H1 (cell line): ENCODE measurements at regions not wholly inside any gene's neighbourhood (a gene's known extent, or its start where the extent isn't known, plus 50 kb on each side); places are given as distances from the start of the nearest gene placed in this dataset.

Source experiments
- EP300 ChIP-seq, 2 experiments: IDR thresholded peaks; 1 replicate in 1 of 2; 2 replicates in 1 of 2; pipeline ENCODE4 v1.6.1; 2011 to 2012; ENCODE audit warnings: low read depth in 2 of 2, low read length in 2 of 2, mild to moderate bottlenecking in 2 of 2, borderline replicate concordance in 1 of 2, inconsistent platforms in 1 of 2, moderate library complexity in 1 of 2
- POLR2A ChIP-seq, 2 experiments: IDR thresholded peaks; 1 replicate in 1 of 2; 2 replicates in 1 of 2; pipeline ENCODE4 v1.6.1; 2011; ENCODE audit warnings: low read depth in 2 of 2, low read length in 2 of 2, mild to moderate bottlenecking in 2 of 2; ENCODE audit errors: control extremely low read depth in 1 of 2
- RXRA ChIP-seq: IDR thresholded peaks from 2 replicates; pipeline ENCODE4 v1.6.1; 2011; ENCODE audit warnings: low read depth, mild to moderate bottlenecking, low read length, moderate library complexity; ENCODE audit not compliant: insufficient read depth
- SIN3A ChIP-seq, 2 experiments: IDR thresholded peaks in 1 of 2; conservative IDR thresholded peaks in 1 of 2; 2 replicates each; pipeline ENCODE4 v1.6.1; 2011 to 2012; ENCODE audit warnings: low read length in 2 of 2, improper control_type of control experiment in 1 of 2, low read depth in 1 of 2, mild to moderate bottlenecking in 1 of 2
- SIX5 ChIP-seq: IDR thresholded peaks from 2 replicates; pipeline ENCODE4 v1.6.1; 2011; ENCODE audit warnings: mild to moderate bottlenecking, low read depth, low read length
- SP4 ChIP-seq: IDR thresholded peaks from 2 replicates; pipeline ENCODE4 v1.6.1; 2012; ENCODE audit warnings: low read length, inconsistent platforms
- SRF ChIP-seq: IDR thresholded peaks from 2 replicates; pipeline ENCODE4 v1.6.1; 2011; ENCODE audit warnings: mild to moderate bottlenecking, low read depth, low read length, moderate library complexity
- SUZ12 ChIP-seq: fragments of 200-600 bp; sonication (generic); IDR thresholded peaks from 2 replicates; pipeline ENCODE4 v1.6.1; 2012; ENCODE audit warnings: mild to moderate bottlenecking, inconsistent platforms, low read length, moderate library complexity, mixed read lengths
- TCF12 ChIP-seq: IDR thresholded peaks from 2 replicates; pipeline ENCODE4 v1.6.1; 2011; ENCODE audit warnings: low read depth, mild to moderate bottlenecking, low read length
- YY1 ChIP-seq: IDR thresholded peaks from 2 replicates; pipeline ENCODE4 v1.6.1; 2011; ENCODE audit warnings: low read depth, mild to moderate bottlenecking, low read length
- TF ChIP-seq, protein P1 (sequence below): fragments of 300-600 bp; sonication (generic); IDR thresholded peaks from 2 replicates; pipeline ENCODE4 v1.7.1; 2012; ENCODE audit warnings: low read length, moderate library complexity, mild to moderate bottlenecking, inconsistent platforms; ENCODE audit not compliant: insufficient replicate concordance
- TF ChIP-seq, protein P2 (sequence below): IDR thresholded peaks from 2 replicates; pipeline ENCODE4 v1.6.1; 2011; ENCODE audit warnings: low read length, improper control_type of control experiment

- TF ChIP-seq, protein P1, sequence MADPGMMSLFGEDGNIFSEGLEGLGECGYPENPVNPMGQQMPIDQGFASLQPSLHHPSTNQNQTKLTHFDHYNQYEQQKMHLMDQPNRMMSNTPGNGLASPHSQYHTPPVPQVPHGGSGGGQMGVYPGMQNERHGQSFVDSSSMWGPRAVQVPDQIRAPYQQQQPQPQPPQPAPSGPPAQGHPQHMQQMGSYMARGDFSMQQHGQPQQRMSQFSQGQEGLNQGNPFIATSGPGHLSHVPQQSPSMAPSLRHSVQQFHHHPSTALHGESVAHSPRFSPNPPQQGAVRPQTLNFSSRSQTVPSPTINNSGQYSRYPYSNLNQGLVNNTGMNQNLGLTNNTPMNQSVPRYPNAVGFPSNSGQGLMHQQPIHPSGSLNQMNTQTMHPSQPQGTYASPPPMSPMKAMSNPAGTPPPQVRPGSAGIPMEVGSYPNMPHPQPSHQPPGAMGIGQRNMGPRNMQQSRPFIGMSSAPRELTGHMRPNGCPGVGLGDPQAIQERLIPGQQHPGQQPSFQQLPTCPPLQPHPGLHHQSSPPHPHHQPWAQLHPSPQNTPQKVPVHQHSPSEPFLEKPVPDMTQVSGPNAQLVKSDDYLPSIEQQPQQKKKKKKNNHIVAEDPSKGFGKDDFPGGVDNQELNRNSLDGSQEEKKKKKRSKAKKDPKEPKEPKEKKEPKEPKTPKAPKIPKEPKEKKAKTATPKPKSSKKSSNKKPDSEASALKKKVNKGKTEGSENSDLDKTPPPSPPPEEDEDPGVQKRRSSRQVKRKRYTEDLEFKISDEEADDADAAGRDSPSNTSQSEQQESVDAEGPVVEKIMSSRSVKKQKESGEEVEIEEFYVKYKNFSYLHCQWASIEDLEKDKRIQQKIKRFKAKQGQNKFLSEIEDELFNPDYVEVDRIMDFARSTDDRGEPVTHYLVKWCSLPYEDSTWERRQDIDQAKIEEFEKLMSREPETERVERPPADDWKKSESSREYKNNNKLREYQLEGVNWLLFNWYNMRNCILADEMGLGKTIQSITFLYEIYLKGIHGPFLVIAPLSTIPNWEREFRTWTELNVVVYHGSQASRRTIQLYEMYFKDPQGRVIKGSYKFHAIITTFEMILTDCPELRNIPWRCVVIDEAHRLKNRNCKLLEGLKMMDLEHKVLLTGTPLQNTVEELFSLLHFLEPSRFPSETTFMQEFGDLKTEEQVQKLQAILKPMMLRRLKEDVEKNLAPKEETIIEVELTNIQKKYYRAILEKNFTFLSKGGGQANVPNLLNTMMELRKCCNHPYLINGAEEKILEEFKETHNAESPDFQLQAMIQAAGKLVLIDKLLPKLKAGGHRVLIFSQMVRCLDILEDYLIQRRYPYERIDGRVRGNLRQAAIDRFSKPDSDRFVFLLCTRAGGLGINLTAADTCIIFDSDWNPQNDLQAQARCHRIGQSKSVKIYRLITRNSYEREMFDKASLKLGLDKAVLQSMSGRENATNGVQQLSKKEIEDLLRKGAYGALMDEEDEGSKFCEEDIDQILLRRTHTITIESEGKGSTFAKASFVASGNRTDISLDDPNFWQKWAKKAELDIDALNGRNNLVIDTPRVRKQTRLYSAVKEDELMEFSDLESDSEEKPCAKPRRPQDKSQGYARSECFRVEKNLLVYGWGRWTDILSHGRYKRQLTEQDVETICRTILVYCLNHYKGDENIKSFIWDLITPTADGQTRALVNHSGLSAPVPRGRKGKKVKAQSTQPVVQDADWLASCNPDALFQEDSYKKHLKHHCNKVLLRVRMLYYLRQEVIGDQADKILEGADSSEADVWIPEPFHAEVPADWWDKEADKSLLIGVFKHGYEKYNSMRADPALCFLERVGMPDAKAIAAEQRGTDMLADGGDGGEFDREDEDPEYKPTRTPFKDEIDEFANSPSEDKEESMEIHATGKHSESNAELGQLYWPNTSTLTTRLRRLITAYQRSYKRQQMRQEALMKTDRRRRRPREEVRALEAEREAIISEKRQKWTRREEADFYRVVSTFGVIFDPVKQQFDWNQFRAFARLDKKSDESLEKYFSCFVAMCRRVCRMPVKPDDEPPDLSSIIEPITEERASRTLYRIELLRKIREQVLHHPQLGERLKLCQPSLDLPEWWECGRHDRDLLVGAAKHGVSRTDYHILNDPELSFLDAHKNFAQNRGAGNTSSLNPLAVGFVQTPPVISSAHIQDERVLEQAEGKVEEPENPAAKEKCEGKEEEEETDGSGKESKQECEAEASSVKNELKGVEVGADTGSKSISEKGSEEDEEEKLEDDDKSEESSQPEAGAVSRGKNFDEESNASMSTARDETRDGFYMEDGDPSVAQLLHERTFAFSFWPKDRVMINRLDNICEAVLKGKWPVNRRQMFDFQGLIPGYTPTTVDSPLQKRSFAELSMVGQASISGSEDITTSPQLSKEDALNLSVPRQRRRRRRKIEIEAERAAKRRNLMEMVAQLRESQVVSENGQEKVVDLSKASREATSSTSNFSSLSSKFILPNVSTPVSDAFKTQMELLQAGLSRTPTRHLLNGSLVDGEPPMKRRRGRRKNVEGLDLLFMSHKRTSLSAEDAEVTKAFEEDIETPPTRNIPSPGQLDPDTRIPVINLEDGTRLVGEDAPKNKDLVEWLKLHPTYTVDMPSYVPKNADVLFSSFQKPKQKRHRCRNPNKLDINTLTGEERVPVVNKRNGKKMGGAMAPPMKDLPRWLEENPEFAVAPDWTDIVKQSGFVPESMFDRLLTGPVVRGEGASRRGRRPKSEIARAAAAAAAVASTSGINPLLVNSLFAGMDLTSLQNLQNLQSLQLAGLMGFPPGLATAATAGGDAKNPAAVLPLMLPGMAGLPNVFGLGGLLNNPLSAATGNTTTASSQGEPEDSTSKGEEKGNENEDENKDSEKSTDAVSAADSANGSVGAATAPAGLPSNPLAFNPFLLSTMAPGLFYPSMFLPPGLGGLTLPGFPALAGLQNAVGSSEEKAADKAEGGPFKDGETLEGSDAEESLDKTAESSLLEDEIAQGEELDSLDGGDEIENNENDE, result no peak
- TF ChIP-seq SIN3A (conservative IDR thresholded peaks at IDR 0.05 in 1 of 2, IDR thresholded peaks at IDR 0.05 in 1 of 2; ENCODE audit: low read depth in 1 of 2, low read length in 2 of 2) (no peak), SP4 (no peak), TCF12 (no peak), SIX5 (no peak), YY1 (no peak), RXRA (no peak), POLR2A (IDR thresholded peaks at IDR 0.05; ENCODE audit: control extremely low read depth in 1 of 2, low read depth in 2 of 2, low read length in 2 of 2) (no peak), EP300 (IDR thresholded peaks at IDR 0.05; ENCODE audit: borderline replicate concordance in 1 of 2, low read depth in 2 of 2, low read length in 2 of 2) (no peak), SRF (no peak), SUZ12 (no peak)
- TF ChIP-seq, protein P2, sequence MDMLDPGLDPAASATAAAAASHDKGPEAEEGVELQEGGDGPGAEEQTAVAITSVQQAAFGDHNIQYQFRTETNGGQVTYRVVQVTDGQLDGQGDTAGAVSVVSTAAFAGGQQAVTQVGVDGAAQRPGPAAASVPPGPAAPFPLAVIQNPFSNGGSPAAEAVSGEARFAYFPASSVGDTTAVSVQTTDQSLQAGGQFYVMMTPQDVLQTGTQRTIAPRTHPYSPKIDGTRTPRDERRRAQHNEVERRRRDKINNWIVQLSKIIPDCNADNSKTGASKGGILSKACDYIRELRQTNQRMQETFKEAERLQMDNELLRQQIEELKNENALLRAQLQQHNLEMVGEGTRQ, result no peak
Observed at GRCh38 chr7:35875292-35875691, 74.4 kb downstream of the SEPTIN7 start (continued).
